Upper lobe of left lung (tissue), 4 donors: ENCODE measurements at regions not wholly inside any gene's neighbourhood (a gene's known extent, or its start where the extent isn't known, plus 50 kb on each side); places are given as distances from the start of the nearest gene placed in this dataset.

ENCODE experiments used
- CTCF ChIP-seq, 6 experiments: fragments of 450-650 bp in 4 of 6; fragments of 200-600 bp in 2 of 6; sonication (generic) in 2 of 6; IDR thresholded peaks; one replicate each; pipeline ENCODE4 v1.5.1; 2016 to 2019; ENCODE audit warnings: antibody characterized with exemption in 6 of 6
- EP300 ChIP-seq, 4 donors: sonication (generic); formaldehyde crosslinking; IDR thresholded peaks; one replicate each; pipeline ENCODE4 v1.5.1; 2017; ENCODE audit warnings: antibody characterized with exemption in 4 of 4, control low read depth in 2 of 4
- POLR2A ChIP-seq, 4 donors: fragments of 450-650 bp; IDR thresholded peaks; one replicate each; pipeline ENCODE4 v1.5.1; 2016 to 2017; ENCODE audit warnings: antibody characterized with exemption in 4 of 4, mild to moderate bottlenecking in 2 of 4
- POLR2AphosphoS5 ChIP-seq, 2 donors: sonication (generic); formaldehyde crosslinking; IDR thresholded peaks; one replicate each; pipeline ENCODE4 v1.5.1; 2017; ENCODE audit warnings: antibody characterized with exemption in 2 of 2

DNA sequence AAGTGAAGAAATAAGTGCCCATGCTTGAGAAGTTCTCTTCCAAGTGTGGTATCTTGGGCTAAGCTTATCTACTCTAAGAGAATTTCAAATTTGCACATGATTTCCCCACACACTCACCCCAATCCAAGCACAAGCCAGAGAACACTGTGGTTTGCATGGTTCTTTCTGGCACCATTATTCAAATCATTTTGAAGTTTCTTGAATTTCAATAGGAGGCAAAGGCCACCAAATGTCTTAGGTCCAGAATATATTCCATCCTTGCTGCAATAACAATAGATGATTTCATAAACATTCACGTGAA, 359.7 kb downstream of the IRS2 start:
- TF ChIP-seq CTCF (IDR thresholded peaks at IDR 0.05) (no peak), EP300 (IDR thresholded peaks at IDR 0.05) (no peak), POLR2AphosphoS5 (IDR thresholded peaks at IDR 0.05) (no peak), POLR2A (IDR thresholded peaks at IDR 0.05) (no peak)
